HCT116 (cell line): ENCODE measurements at regions not wholly inside any gene's neighbourhood (a gene's known extent, or its start where the extent isn't known, plus 50 kb on each side); places are given as distances from the start of the nearest gene placed in this dataset.

Experiments
- ATAC-seq: fragments of 200-7000 bp; cut with Tn5 transposase; 2 replicates; pipeline ENCODE4 v1.9.1; 2020; ENCODE audit warnings: mild to moderate bottlenecking, moderate library complexity
- BruUV-seq: library from RNA; stranded (reverse); fragments of 400-500 nt; replicated peaks from 2 replicates; lab custom pipeline; 2021; lab: Mats Ljungman, UMichigan
- CTCF ChIA-PET: fragments of 300-600 bp; sonication (Branson Sonifier 250); formaldehyde crosslinking; loops from one replicate; lab custom pipeline; 2021; ENCODE audit warnings: antibody characterized with exemption; lab: Charles Lee
- POLR2A ChIA-PET: fragments of 300-600, 350-600 bp; sonication (Branson Sonifier 250); formaldehyde crosslinking; loops from one replicate; lab custom pipeline; 2021; ENCODE audit warnings: antibody characterized with exemption; lab: Charles Lee
- RAD21 ChIA-PET, 2 experiments: fragments of 300-600 bp; sonication (Branson Sonifier 250); formaldehyde crosslinking; loops; one replicate each; lab custom pipeline; 2023; ENCODE audit warnings: low total read pairs in 2 of 2; ENCODE audit not compliant: uncharacterized antibody in 2 of 2, unreplicated experiment in 2 of 2, low non-redundant PET in 1 of 2; lab: Charles Lee
- DNase-seq: peaks from one replicate; pipeline ENCODE4 v3.0.0-alpha.2; 2010; ENCODE audit warnings: low read depth, low spot score
- H2AFZ ChIP-seq: fragments of 200-600 bp; shearing (Covaris generic), sonication (generic); 2 replicates; pipeline ENCODE4 v1.6.1; 2017; ENCODE audit warnings: low read depth, mixed run types, mixed read lengths, antibody characterized with exemption, low read length; ENCODE audit not compliant: poor library complexity, severe bottlenecking
- H3K27ac ChIP-seq: 2 replicates; pipeline ENCODE4 v1.5.1; 2012; ENCODE audit warnings: low read depth, low read length
- H3K27me3 ChIP-seq: fragments of 200-600 bp; sonication (generic); 2 replicates; pipeline ENCODE4 v1.6.1; 2016; ENCODE audit warnings: mixed run types, low read length, mixed read lengths; ENCODE audit not compliant: insufficient read depth
- H3K36me3 ChIP-seq, 2 experiments: fragments of 200-500 bp in 1 of 2; fragments of 200-600 bp in 1 of 2; sonication (Bioruptor generic) in 1 of 2; sonication (generic) in 1 of 2; 2 replicates each; pipeline versions ENCODE4 v1.5.1 to v1.6.1; 2014 to 2016; ENCODE audit warnings: low read length in 2 of 2, inconsistent platforms in 1 of 2, mixed read lengths in 1 of 2, mixed run types in 1 of 2; ENCODE audit not compliant: insufficient read depth in 2 of 2, control insufficient read depth in 1 of 2
- H3K4me1 ChIP-seq, 2 experiments: fragments of 200-600 bp in 1 of 2; sonication (generic) in 1 of 2; 2 replicates each; pipeline versions ENCODE4 v1.5.1 to v1.6.1; 2012 to 2017; ENCODE audit warnings: low read length in 2 of 2, inconsistent platforms in 1 of 2, mild to moderate bottlenecking in 1 of 2, mixed read lengths in 1 of 2, mixed run types in 1 of 2, moderate library complexity in 1 of 2; ENCODE audit not compliant: insufficient read depth in 2 of 2, control insufficient read depth in 1 of 2
- H3K4me2 ChIP-seq: fragments of 200-600 bp; sonication (generic); 2 replicates; pipeline ENCODE4 v1.6.1; 2017; ENCODE audit warnings: mixed run types, low read length, mixed read lengths
- H3K4me3 ChIP-seq, 2 experiments: fragments of 200-600 bp in 1 of 2; sonication (generic) in 1 of 2; replicated peaks in 1 of 2; 2 replicates each; pipeline ENCODE4 v1.5.1; 2011 to 2016; ENCODE audit warnings: low read length in 2 of 2, control low read depth in 1 of 2, low read depth in 1 of 2, mild to moderate bottlenecking in 1 of 2, mixed read lengths in 1 of 2, mixed run types in 1 of 2
- H3K79me2 ChIP-seq: fragments of 200-600 bp; sonication (generic); 2 replicates; pipeline ENCODE4 v1.6.1; 2017; ENCODE audit warnings: mild to moderate bottlenecking, mixed run types, low read length, moderate library complexity, mixed read lengths; ENCODE audit not compliant: insufficient read depth
- H3K9ac ChIP-seq: fragments of 200-600 bp; sonication (generic); 2 replicates; pipeline ENCODE4 v1.6.1; 2016; ENCODE audit warnings: low read length, mixed read lengths
- H3K9me2 ChIP-seq: fragments of 200-600 bp; sonication (generic), shearing (Covaris generic); 2 replicates; pipeline ENCODE4 v1.6.1; 2017; ENCODE audit warnings: mixed run types, mild to moderate bottlenecking, moderate library complexity; ENCODE audit not compliant: insufficient read depth
- H3K9me3 ChIP-seq, 2 experiments: fragments of 200-500 bp in 1 of 2; fragments of 200-600 bp in 1 of 2; sonication (Bioruptor generic) in 1 of 2; sonication (generic) in 1 of 2; 2 replicates each; pipeline ENCODE4 v1.6.1; 2014 to 2017; ENCODE audit warnings: low read length in 2 of 2, mixed read lengths in 2 of 2, inconsistent platforms in 1 of 2, low read depth in 1 of 2, mild to moderate bottlenecking in 1 of 2, mixed run types in 1 of 2, moderate library complexity in 1 of 2; ENCODE audit not compliant: control insufficient read depth in 1 of 2, insufficient read depth in 1 of 2
- H4K20me1 ChIP-seq: fragments of 200-600 bp; sonication (generic), shearing (Covaris generic); 2 replicates; pipeline ENCODE4 v1.6.1; 2017; ENCODE audit warnings: mixed run types, mild to moderate bottlenecking, moderate library complexity; ENCODE audit not compliant: insufficient read depth
- CBX3 ChIP-seq: IDR thresholded peaks from 2 replicates; pipeline ENCODE4 v1.6.1; 2012; ENCODE audit warnings: low read depth
- CEBPB ChIP-seq: IDR thresholded peaks from 2 replicates; pipeline ENCODE4 v1.6.1; 2012; ENCODE audit warnings: low read depth
- ELF1 ChIP-seq: IDR thresholded peaks from 2 replicates; pipeline ENCODE4 v1.6.1; 2012; ENCODE audit warnings: low read depth, borderline replicate concordance
- EZH2phosphoT487 ChIP-seq: fragments of 200-600 bp; IDR thresholded peaks from 2 replicates; pipeline ENCODE4 v1.6.1; 2018; ENCODE audit warnings: antibody characterized with exemption, borderline replicate concordance
- FOSL1 ChIP-seq: IDR thresholded peaks from 2 replicates; pipeline ENCODE4 v1.6.1; 2012; ENCODE audit warnings: low read depth
- JUND ChIP-seq: IDR thresholded peaks from 2 replicates; pipeline ENCODE4 v1.6.1; 2012
- POLR2A ChIP-seq: IDR thresholded peaks from 2 replicates; pipeline ENCODE4 v1.7.0; 2011; ENCODE audit warnings: borderline replicate concordance; ENCODE audit not compliant: insufficient read depth, insufficient read length; ENCODE audit errors: extremely low read depth
- POLR2AphosphoS5 ChIP-seq: IDR thresholded peaks from 2 replicates; pipeline ENCODE4 v1.6.1; 2011; ENCODE audit warnings: mild to moderate bottlenecking, low read depth, low read length, moderate library complexity
- RAD21 ChIP-seq: IDR thresholded peaks from 2 replicates; pipeline ENCODE4 v1.6.1; 2012; ENCODE audit warnings: low read depth, mild to moderate bottlenecking
- SIN3A ChIP-seq: IDR thresholded peaks from 2 replicates; pipeline ENCODE4 v1.6.1; 2012; ENCODE audit warnings: low read depth
- SP1 ChIP-seq: IDR thresholded peaks from 2 replicates; pipeline ENCODE4 v1.6.1; 2012; ENCODE audit warnings: low read depth
- YY1 ChIP-seq: IDR thresholded peaks from 2 replicates; pipeline ENCODE4 v1.6.1; 2011; ENCODE audit warnings: low read length, low read depth, moderate library complexity, mild to moderate bottlenecking; ENCODE audit not compliant: insufficient replicate concordance; ENCODE audit errors: extremely low read depth
- ZFX ChIP-seq: fragments of 450-650 bp; IDR thresholded peaks from 2 replicates; pipeline ENCODE4 v1.6.1; 2017
- ZNF274 ChIP-seq: fragments of 200-500 bp; sonication (Bioruptor generic); IDR thresholded peaks from 2 replicates; pipeline ENCODE4 v1.6.1; 2014; ENCODE audit warnings: mild to moderate bottlenecking, low read depth, low read length, inconsistent platforms
- intact Hi-C: fragments of 100-400 bp; cut with micrococcal nuclease; formaldehyde crosslinking; loops from 2 replicates; pipeline ENCODE4 v1.10.0; 2022
- TF ChIP-seq, protein P1 (sequence below): IDR thresholded peaks from 2 replicates; pipeline ENCODE4 v1.6.1; 2012
- TF ChIP-seq, protein P2 (sequence below): IDR thresholded peaks from 2 replicates; pipeline ENCODE4 v1.6.1; 2012; ENCODE audit warnings: low read depth

DNA sequence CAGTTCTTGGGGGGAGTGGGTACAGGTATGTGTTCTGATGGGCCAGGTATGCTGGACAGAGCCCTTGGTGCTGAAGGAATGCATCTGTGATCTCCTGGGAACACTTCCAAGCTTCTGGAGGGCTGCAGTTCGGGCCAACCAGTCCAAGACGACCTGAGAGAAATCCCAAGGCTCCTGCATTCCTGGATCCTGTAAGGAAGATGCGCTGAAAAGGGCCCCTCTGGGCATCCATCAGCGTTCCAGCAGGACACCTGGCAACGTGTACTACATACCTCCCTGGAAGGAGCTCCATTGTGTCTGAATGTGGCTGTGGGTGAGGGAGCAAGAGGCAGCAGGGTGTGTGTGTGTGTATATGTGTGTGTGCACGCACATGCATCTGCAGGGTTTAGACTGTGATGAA, 144.7 kb downstream of the FAM43A start (continued):
- no peak for TF ChIP-seq CEBPB
- TF ChIP-seq ELF1: no peak
- TF ChIP-seq EZH2phosphoT487: no peak
- TF ChIP-seq CBX3: no peak
- TF ChIP-seq SP1: no peak

DNA sequence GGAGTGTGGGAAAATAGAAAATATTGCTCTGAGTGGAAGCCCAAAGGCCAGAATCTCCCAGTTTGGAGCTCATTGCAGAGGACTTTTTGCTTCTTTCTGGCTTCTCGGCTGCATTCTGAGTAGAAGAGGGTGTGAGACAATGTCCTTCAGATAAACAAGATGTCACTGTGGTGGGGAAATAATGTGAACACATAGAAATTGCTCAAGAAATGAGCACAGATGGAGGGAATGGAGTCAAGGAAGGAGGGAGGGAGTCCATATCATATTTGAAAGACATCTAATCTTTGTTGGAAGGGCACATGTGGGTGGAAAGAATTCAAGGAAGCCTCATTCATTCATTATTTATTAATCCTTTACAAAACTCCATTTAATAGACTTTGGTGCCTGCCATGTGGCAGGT, 145.3 kb downstream of the FAM43A start:
- H3K36me3 ChIP-seq: no peaks in the 10 kb centered on the region
- BruUV-seq: no TSS peak
- no peaks in the 10 kb centered on the region for H3K27me3 ChIP-seq
- H3K9me3 ChIP-seq: no peaks in the 10 kb centered on the region
- no peak overlapping the region for H3K4me2 ChIP-seq
- no peak overlapping the region for H3K27ac ChIP-seq
- ATAC-seq: no peak
- H3K9me2 ChIP-seq: no peaks in the 10 kb centered on the region
- H3K4me1 ChIP-seq: no peaks in the 10 kb centered on the region
- H3K79me2 ChIP-seq: no peaks in the 10 kb centered on the region
- ChIA-PET CTCF (no interaction called here), POLR2A (no interaction called here), RAD21 (no interaction called here)
- DNase-seq: no peak
- intact Hi-C loops: no loop called here
- H2AFZ ChIP-seq: no peak overlapping the region
- H3K4me3 ChIP-seq: no peak overlapping the region
- H3K9ac ChIP-seq: no peak overlapping the region
- no peak for TF ChIP-seq POLR2A
- TF ChIP-seq ZNF274: no peak
- TF ChIP-seq, protein P1, sequence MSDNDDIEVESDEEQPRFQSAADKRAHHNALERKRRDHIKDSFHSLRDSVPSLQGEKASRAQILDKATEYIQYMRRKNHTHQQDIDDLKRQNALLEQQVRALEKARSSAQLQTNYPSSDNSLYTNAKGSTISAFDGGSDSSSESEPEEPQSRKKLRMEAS: no peak
- TF ChIP-seq YY1: no peak
- no peak for TF ChIP-seq POLR2AphosphoS5
- TF ChIP-seq SIN3A: no peak
- TF ChIP-seq ELF1: no peak
- no peak for TF ChIP-seq FOSL1
- TF ChIP-seq JUND: no peak
- TF ChIP-seq RAD21: no peak
- no peak for TF ChIP-seq SP1
- TF ChIP-seq, protein P2, sequence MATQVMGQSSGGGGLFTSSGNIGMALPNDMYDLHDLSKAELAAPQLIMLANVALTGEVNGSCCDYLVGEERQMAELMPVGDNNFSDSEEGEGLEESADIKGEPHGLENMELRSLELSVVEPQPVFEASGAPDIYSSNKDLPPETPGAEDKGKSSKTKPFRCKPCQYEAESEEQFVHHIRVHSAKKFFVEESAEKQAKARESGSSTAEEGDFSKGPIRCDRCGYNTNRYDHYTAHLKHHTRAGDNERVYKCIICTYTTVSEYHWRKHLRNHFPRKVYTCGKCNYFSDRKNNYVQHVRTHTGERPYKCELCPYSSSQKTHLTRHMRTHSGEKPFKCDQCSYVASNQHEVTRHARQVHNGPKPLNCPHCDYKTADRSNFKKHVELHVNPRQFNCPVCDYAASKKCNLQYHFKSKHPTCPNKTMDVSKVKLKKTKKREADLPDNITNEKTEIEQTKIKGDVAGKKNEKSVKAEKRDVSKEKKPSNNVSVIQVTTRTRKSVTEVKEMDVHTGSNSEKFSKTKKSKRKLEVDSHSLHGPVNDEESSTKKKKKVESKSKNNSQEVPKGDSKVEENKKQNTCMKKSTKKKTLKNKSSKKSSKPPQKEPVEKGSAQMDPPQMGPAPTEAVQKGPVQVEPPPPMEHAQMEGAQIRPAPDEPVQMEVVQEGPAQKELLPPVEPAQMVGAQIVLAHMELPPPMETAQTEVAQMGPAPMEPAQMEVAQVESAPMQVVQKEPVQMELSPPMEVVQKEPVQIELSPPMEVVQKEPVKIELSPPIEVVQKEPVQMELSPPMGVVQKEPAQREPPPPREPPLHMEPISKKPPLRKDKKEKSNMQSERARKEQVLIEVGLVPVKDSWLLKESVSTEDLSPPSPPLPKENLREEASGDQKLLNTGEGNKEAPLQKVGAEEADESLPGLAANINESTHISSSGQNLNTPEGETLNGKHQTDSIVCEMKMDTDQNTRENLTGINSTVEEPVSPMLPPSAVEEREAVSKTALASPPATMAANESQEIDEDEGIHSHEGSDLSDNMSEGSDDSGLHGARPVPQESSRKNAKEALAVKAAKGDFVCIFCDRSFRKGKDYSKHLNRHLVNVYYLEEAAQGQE: no peak
- TF ChIP-seq CBX3: no peak
- no peak for TF ChIP-seq EZH2phosphoT487
- TF ChIP-seq ZFX: no peak
- no peaks in the 10 kb centered on the region for H4K20me1 ChIP-seq
